Central memory CD8-positive, alpha-beta T cell (primary cell): ENCODE measurements at regions not wholly inside any gene's neighbourhood (a gene's known extent, or its start where the extent isn't known, plus 50 kb on each side); places are given as distances from the start of the nearest gene placed in this dataset.

Experiments used
- ATAC-seq: fragments of 150-1000 bp; cut with Tn5 transposase; replicated peaks from 2 replicates; pipeline ENCODE4 v1.10.0; 2022; ENCODE audit warnings: mild to moderate bottlenecking, moderate FRiP score, moderate number of reproducible peaks; ENCODE audit not compliant: poor library complexity, severe bottlenecking; ENCODE audit errors: extremely low read depth
- DNase-seq, 2 donors: peaks; one replicate each; pipeline ENCODE4 v3.0.0; 2021; ENCODE audit warnings: low spot score in 2 of 2
- H3K27ac Mint-ChIP-seq: one replicate; pipeline ENCODE4 v1.8.0; 2022; ENCODE audit warnings: low read depth, mild to moderate bottlenecking, moderate library complexity, mixed read lengths
- H3K27me3 Mint-ChIP-seq: one replicate; pipeline ENCODE4 v1.8.0; 2022; ENCODE audit warnings: mixed read lengths
- H3K36me3 Mint-ChIP-seq: one replicate; pipeline ENCODE4 v1.8.0; 2022; ENCODE audit warnings: mild to moderate bottlenecking, moderate library complexity, mixed read lengths; ENCODE audit not compliant: insufficient read depth
- H3K4me1 Mint-ChIP-seq: one replicate; pipeline ENCODE4 v1.8.0; 2022; ENCODE audit warnings: mixed read lengths
- H3K4me3 Mint-ChIP-seq: one replicate; pipeline ENCODE4 v1.8.0; 2022; ENCODE audit warnings: mild to moderate bottlenecking, moderate library complexity, mixed read lengths
- H3K9me3 Mint-ChIP-seq: one replicate; pipeline ENCODE4 v1.8.0; 2022; ENCODE audit warnings: mixed read lengths

DNA sequence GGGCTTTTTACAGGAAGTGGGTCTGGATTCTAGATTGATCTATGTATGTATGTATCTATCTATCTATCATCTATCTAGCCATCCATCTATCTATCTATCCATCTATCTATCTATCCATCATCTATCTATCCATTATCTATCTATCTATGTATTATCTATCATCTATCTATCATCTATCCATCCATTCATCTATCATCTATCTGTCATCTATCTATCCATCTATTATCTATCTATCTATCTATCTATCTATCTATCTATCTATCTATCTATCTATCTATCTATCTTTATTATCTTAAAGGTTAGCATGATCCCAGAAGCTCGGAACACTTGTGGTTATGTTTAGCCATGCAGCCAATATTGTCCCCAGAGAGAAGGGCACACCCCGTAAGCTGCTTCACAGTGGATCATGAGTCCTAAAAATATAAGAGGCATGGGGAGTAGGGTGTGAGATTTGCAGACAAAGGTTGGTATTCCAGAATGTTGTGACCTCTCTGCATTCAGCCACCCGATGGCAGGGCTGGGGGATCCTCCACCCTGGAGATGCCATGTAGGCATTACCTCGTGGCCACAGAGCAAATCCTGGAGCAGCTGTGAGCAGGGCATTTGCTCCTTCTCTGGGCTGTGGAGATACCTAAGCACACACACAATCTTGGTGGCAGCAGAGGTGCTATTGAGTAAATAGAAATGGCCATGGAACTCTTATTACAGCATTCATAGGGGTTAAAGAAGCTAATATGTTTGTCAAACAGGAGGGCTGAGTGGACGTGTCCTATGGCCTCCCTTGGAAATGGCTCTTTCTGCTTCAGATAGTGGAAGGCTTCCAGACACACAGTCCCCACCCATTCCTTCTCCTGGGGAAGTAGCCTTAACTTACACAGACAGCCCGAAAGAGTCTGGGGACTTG, 310.0 kb upstream of the TSHZ3 start:
- Mint-ChIP-seq H3K9me3 (no peaks in the 10 kb centered on the region), H3K27ac (no peak overlapping the region), H3K4me1 (no peaks in the 10 kb centered on the region), H3K36me3 (no peaks in the 10 kb centered on the region), H3K4me3 (no peak overlapping the region), H3K27me3 (peaks cover 15% of the 10 kb centered on the region)
- ATAC-seq (no peak), DNase-seq (no peak)

DNA sequence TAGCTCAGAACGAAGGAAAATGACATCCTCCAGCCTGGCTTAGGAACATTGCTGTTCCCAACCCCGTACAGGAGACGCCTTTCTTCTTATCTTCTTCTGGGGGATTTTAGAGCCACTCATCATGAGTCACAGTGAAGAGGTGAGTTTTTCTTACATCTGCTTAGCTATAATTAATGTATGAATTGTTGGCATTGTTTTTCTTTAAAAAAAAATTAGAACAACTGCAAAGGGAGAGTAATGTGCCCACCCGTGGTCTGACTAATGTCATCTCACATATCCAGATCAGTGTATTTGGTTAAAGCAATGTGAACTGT, 310.6 kb upstream of the TSHZ3 start:
- no peaks in the 10 kb centered on the region for H3K36me3 Mint-ChIP-seq
- H3K27ac Mint-ChIP-seq = no peak overlapping the region
- H3K27me3 Mint-ChIP-seq = peaks cover 15% of the 10 kb centered on the region
- ATAC-seq = no peak
- H3K4me1 Mint-ChIP-seq = no peaks in the 10 kb centered on the region
- H3K4me3 Mint-ChIP-seq = no peak overlapping the region
- DNase-seq = no peak
- H3K9me3 Mint-ChIP-seq = no peaks in the 10 kb centered on the region

DNA sequence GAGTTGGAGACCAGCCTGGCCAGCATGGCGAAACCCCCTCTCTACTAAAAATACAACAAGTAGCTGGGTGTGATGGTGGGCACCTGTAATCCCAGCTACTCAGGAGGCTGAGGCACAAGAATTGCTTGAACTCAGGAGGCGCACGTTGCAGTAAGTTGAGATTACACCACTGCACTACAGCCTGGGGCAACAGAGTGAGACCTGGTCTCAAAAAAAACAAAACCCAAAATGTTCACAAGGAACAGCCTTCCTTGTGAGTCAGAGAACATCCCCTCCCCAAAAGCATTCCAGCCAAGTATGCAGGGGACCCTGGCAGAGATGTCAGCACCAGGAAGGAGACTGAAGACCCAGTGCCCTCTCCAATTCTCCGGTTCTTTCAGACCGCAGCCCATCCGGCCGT, 314.9 kb upstream of the TSHZ3 start:
- Mint-ChIP-seq H3K27me3 (no peaks in the 10 kb centered on the region), H3K27ac (no peak overlapping the region), H3K9me3 (no peaks in the 10 kb centered on the region), H3K4me3 (no peak overlapping the region), H3K36me3 (no peaks in the 10 kb centered on the region), H3K4me1 (no peaks in the 10 kb centered on the region)
- no peak for DNase-seq
- no peak for ATAC-seq

DNA sequence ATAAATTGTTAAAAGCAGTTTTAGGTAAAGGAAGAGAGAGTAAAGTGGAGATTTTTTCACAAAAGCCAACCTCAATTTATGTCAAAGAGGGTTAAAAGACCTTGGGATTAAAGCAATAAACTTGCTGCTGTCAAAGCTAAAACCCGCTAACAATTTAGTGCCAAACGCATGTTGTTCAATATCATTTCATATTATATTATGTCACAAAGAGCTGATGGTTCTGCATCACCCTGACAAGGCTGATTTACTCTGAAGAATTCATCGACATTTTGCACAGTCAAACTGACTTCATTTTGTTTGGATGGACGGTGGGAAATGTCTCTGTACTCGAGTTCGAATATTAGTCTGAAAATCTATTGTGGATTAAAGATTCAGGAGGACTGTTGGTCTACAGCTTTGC, 315.8 kb upstream of the TSHZ3 start:
- no peak for DNase-seq
- Mint-ChIP-seq H3K27ac (no peak overlapping the region), H3K27me3 (no peaks in the 10 kb centered on the region), H3K4me1 (no peaks in the 10 kb centered on the region), H3K4me3 (no peak overlapping the region), H3K36me3 (no peaks in the 10 kb centered on the region), H3K9me3 (no peaks in the 10 kb centered on the region)
- ATAC-seq = no peak

DNA sequence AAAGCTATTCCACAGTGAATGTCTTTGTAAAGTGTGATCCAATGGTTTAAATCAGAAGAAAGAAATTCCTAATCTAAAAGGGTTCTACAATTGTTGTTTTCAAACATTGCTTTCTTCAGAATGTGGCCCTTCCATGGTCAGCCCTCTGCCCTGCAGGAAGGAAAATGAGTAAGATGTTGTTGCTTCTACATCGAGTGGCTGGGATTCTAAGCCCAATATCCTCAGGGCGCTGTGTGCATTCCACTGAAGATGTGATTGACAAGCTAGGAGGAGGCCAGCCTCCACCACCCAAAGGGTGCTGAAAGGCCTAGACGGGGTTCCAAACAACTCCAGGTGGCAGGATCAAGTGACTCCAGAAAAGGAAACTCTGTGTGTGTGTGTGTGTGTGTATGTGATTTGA, 316.9 kb upstream of the TSHZ3 start:
- Mint-ChIP-seq H3K4me3 (no peak overlapping the region), H3K27me3 (no peaks in the 10 kb centered on the region), H3K9me3 (no peaks in the 10 kb centered on the region), H3K36me3 (no peaks in the 10 kb centered on the region), H3K4me1 (no peaks in the 10 kb centered on the region), H3K27ac (no peak overlapping the region)
- DNase-seq (no peak), ATAC-seq (no peak)

DNA sequence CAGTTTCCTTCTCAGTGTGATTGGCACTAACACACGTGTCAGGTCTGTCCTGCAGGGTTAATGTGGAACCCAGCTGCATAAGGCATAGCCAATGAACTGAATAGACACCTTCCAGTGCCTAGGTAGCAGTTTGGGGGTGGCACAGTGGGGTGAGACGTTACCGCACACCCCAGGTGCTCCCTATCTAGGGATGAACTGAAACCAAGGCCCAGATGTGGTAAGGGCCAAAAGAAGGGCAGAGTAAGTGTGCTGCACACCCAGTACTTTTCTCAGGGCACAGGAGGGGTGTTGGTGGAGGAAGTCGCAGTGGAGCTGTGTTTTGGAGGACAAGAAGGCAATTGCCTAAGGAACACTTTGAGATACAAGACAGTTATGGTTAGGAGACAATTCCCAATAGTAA, 317.9 kb upstream of the TSHZ3 start:
- no peak overlapping the region for H3K27ac Mint-ChIP-seq
- H3K4me3 Mint-ChIP-seq = no peak overlapping the region
- no peak for ATAC-seq
- no peaks in the 10 kb centered on the region for H3K27me3 Mint-ChIP-seq
- no peaks in the 10 kb centered on the region for H3K9me3 Mint-ChIP-seq
- no peak for DNase-seq
- no peaks in the 10 kb centered on the region for H3K36me3 Mint-ChIP-seq
- H3K4me1 Mint-ChIP-seq = no peaks in the 10 kb centered on the region

DNA sequence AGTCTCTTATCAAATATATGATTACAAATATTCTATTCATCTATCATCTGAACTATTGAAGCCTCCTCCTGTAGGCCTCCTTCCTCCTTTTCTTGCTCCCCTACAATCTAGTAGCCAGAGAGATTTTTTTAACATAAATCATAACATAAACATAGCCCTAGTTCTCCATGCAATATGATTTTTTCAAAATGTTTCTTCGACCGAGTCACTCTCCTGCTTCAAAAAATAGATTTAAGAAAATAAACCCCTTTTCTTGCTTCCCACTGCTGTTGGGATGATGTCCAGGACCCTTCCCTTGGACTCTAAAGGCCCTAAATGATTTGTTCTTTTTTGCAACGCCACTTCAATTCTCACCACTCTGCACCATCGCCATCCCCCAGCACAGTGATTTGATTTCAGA, 319.7 kb upstream of the TSHZ3 start:
- no peaks in the 10 kb centered on the region for H3K9me3 Mint-ChIP-seq
- ATAC-seq (no peak), DNase-seq (no peak)
- H3K27ac Mint-ChIP-seq = no peak overlapping the region
- H3K36me3 Mint-ChIP-seq = no peaks in the 10 kb centered on the region
- H3K27me3 Mint-ChIP-seq = peaks cover 9% of the 10 kb centered on the region
- no peak overlapping the region for H3K4me3 Mint-ChIP-seq
- H3K4me1 Mint-ChIP-seq = no peaks in the 10 kb centered on the region

DNA sequence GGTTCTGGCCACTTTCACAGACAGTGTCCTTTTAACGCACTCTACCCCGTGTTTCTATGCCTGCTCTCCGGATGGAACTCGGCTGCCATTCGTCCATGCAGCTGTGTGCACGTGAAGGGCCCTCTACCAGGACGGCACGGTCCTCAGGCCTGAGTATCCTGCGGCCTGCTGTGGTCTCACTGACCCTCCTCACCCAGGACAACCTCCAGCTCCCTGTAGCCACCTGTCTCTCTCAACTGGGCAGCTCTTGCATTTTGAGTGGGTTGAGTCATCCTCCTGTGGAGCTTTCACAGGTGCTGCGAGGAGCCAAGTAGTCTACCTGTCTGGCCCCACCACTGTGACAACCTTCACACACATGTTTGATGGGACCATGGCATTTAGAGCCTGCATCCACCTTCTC, 321.7 kb upstream of the TSHZ3 start:
- H3K27ac Mint-ChIP-seq = no peak overlapping the region
- ATAC-seq (no peak), DNase-seq (no peak)
- no peaks in the 10 kb centered on the region for H3K36me3 Mint-ChIP-seq
- H3K4me1 Mint-ChIP-seq = no peaks in the 10 kb centered on the region
- peaks cover 9% of the 10 kb centered on the region for H3K27me3 Mint-ChIP-seq
- no peak overlapping the region for H3K4me3 Mint-ChIP-seq
- no peaks in the 10 kb centered on the region for H3K9me3 Mint-ChIP-seq

DNA sequence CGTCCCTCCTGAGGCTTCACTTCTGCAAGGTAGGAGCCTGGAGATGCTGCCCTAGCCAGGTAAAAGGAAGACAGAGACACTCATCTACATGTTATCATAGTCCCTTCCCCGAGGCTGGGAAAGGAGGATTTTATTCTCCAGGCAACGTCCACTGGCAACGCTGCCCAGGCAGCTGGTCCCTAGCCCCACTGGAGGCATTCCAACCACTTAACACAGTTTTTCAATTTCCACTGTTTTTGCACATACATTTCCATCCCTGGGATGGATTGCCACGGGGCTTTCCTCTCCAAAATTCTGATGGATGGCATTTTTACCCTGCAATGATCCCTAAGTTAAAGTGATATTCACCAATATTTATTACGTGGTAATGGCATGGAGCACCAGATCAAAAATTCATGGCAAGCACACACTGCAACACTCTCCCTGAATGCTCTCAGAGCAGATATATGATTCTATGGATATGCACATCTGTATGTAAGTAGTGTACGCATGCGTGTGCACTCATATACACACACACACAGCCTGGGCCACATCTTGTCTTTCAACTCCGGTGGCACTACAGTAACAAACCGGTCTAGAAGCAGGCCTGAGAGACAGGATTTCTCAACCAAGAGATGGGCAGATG, 322.3 kb upstream of the TSHZ3 start:
- DNase-seq = no peak
- no peaks in the 10 kb centered on the region for H3K36me3 Mint-ChIP-seq
- H3K4me1 Mint-ChIP-seq = no peaks in the 10 kb centered on the region
- H3K27me3 Mint-ChIP-seq = peaks cover 9% of the 10 kb centered on the region
- no peak overlapping the region for H3K4me3 Mint-ChIP-seq
- no peak for ATAC-seq
- H3K9me3 Mint-ChIP-seq = no peaks in the 10 kb centered on the region
- H3K27ac Mint-ChIP-seq = no peak overlapping the region

DNA sequence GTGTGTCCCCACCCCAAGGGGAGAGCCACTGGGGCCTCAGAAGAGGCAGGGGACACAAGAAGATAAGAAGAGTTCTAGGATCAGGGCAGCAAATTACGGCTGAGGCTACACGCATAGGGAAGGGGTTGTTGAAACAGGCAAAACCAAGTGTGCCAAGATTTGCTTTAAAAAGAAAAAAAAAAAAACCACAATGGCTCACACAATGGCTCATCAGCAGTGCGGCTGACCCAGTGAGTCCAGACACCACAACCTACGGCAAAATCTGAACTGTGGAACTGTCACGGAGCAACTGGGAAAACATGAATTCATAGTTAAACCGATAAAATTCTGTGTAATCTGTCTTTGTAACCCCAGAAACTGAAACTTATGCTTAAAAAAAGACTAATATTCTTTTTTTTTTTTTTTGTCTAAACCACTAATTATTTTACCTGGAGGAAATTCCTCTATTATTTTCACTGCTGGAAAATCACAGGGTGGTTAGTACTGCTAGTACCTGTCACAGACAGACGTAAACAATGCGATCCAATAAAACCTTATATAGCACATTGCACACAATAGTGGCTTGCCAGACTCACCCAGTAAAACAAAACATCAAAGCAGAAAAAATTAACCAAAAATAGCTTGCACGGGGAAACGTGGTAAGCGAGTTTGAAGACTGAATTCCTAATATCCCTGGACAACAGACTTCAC, 325.4 kb upstream of the TSHZ3 start:
- H3K4me3 Mint-ChIP-seq = no peak overlapping the region
- H3K27ac Mint-ChIP-seq = no peak overlapping the region
- no peaks in the 10 kb centered on the region for H3K9me3 Mint-ChIP-seq
- H3K4me1 Mint-ChIP-seq = no peaks in the 10 kb centered on the region
- no peaks in the 10 kb centered on the region for H3K36me3 Mint-ChIP-seq
- peaks cover 9% of the 10 kb centered on the region for H3K27me3 Mint-ChIP-seq
- DNase-seq (no peak), ATAC-seq (no peak)

DNA sequence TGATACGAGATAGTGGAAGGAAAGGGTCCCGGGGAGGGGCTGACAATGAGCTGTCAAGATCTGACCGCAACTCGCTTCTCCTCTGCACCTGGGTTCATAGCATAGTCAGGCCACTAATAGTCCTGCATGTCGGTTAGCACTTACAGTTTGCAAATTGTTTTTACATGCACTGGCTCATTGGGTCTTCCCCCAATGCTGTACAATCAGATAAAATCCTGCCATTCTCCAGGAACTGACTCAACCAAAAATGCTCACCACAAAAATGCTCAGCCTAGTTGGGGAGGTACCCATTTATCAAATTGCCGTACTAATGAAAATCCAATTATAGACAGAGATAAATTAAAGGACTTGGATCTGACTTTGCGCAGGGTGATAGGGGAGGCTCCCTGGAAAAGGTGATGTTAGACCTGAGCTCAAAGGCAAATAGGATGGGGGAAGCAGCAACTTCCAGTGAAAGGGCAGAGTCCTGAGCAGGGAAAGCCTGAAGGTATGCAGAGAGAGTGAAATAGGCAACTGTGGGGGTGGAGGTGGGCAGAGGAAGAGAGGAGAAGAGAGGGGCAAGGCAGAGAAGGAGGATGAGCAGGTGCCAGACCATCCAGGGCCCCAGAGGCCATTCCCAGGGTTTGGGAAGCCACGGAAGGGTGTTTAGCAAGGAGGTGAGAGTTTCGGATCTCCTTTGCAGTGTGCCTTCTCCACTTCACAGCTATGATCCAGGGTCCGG, 326.1 kb upstream of the TSHZ3 start:
- Mint-ChIP-seq H3K4me1 (no peaks in the 10 kb centered on the region), H3K36me3 (no peaks in the 10 kb centered on the region), H3K27ac (no peak overlapping the region), H3K9me3 (no peaks in the 10 kb centered on the region), H3K4me3 (no peak overlapping the region), H3K27me3 (peaks cover 9% of the 10 kb centered on the region)
- DNase-seq (no peak), ATAC-seq (no peak)

DNA sequence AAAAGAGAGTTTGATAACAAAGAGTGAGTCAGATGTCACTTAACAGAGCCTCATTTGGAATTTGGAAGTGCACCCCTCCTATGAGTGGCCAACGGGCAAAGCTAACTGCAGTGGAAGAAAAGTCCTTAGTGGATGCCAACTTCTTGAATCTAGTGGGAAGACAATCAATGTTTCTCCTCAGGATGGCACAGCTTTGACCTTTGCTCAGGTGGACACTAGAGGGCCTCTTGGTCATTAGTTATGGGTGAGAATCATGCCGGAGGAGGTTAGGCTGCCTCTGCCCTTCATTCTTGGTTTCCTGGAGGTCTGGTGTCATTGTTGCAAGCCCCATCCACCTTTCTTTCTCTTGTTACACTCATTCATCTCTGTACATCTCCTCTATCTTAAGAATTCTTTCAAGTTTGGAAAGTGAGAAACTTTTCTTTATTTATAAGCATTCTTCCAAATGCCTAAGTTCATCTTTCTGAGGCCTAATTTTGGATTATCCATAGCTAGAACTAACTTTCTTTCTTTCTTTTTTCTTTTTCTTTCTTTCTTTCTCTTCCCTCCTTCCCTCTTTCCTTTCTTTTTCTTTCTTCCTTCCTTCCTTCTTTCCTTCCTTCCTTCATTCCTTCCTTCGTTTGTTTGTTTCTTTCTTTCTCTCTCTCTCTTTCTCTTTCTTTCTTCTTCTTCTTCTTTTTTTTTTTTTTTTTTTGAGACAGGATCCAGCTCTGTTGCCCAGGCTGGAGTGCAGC, 327.2 kb upstream of the TSHZ3 start:
- Mint-ChIP-seq H3K27me3 (peaks cover 9% of the 10 kb centered on the region), H3K4me1 (no peaks in the 10 kb centered on the region), H3K9me3 (no peaks in the 10 kb centered on the region), H3K36me3 (no peaks in the 10 kb centered on the region), H3K27ac (no peak overlapping the region), H3K4me3 (no peak overlapping the region)
- DNase-seq = no peak
- no peak for ATAC-seq
